SK-N-SH (cell line): ENCODE measurements at regions not wholly inside any gene's neighbourhood (a gene's known extent, or its start where the extent isn't known, plus 50 kb on each side); places are given as distances from the start of the nearest gene placed in this dataset.

ENCODE experiments used
- CTCF ChIA-PET: fragments of 300-600, 350-600 bp; formaldehyde crosslinking; extraction: SDS; loops from one replicate; lab custom pipeline; 2021; lab: Yijun Ruan, JAX
- POLR2A ChIA-PET: fragments of 350-600 bp; sonication (Branson Sonifier 250); formaldehyde crosslinking; extraction: SDS; loops from one replicate; lab custom pipeline; 2020; ENCODE audit warnings: antibody characterized with exemption, inconsistent platforms; lab: Yijun Ruan, JAX
- DNase-seq: peaks from one replicate; pipeline ENCODE4 v3.0.0; 2012
- H2AFZ ChIP-seq: fragments of 200-600 bp; sonication (generic); 2 replicates; pipeline ENCODE4 v1.8.1; 2016; ENCODE audit warnings: antibody characterized with exemption, mild to moderate bottlenecking, low read depth
- H3F3A ChIP-seq: fragments of 200-600 bp; sonication (generic); replicated peaks from 2 replicates; pipeline ENCODE3; 2016; ENCODE audit warnings: antibody characterized with exemption, mild to moderate bottlenecking; ENCODE audit not compliant: insufficient read depth
- H3K27ac ChIP-seq, 2 experiments: fragments of 200-500 bp in 1 of 2; fragments of 200-600 bp in 1 of 2; sonication (Bioruptor generic) in 1 of 2; sonication (generic), shearing (Covaris generic) in 1 of 2; 2 replicates each; pipeline versions ENCODE4 v1.5.1 to v1.6.1; 2014 to 2016; ENCODE audit warnings: low read depth in 2 of 2, inconsistent platforms in 1 of 2, low read length in 1 of 2, mild to moderate bottlenecking in 1 of 2, mixed read lengths in 1 of 2
- H3K27me3 ChIP-seq: fragments of 200-600 bp; sonication (generic), shearing (Covaris generic); 2 replicates; pipeline ENCODE4 v1.6.1; 2016; ENCODE audit warnings: mixed run types; ENCODE audit not compliant: insufficient read depth
- H3K36me3 ChIP-seq, 2 experiments: fragments of 200-500 bp in 1 of 2; fragments of 200-600 bp in 1 of 2; sonication (Bioruptor generic) in 1 of 2; sonication (generic) in 1 of 2; replicated peaks in 1 of 2; 2 replicates each; pipeline versions ENCODE3 to v1.5.1; 2014 to 2016; ENCODE audit warnings: low read length in 1 of 2, mild to moderate bottlenecking in 1 of 2; ENCODE audit not compliant: insufficient read depth in 2 of 2, control insufficient read depth in 1 of 2
- H3K4me1 ChIP-seq, 2 experiments: fragments of 200-500 bp in 1 of 2; fragments of 200-600 bp in 1 of 2; sonication (Bioruptor generic) in 1 of 2; sonication (generic), shearing (Covaris generic) in 1 of 2; 2 replicates each; pipeline versions ENCODE4 v1.5.1 to v1.6.1; 2014 to 2016; ENCODE audit warnings: low read depth in 1 of 2, low read length in 1 of 2, mixed run types in 1 of 2; ENCODE audit not compliant: insufficient read depth in 2 of 2, control insufficient read depth in 1 of 2
- H3K4me2 ChIP-seq: fragments of 200-600 bp; sonication (generic), shearing (Covaris generic); 2 replicates; pipeline ENCODE4 v1.6.1; 2017; ENCODE audit warnings: mixed run types
- H3K4me3 ChIP-seq, 2 experiments: fragments of 200-500 bp in 1 of 2; fragments of 200-600 bp in 1 of 2; sonication (Bioruptor generic) in 1 of 2; sonication (generic), shearing (Covaris generic) in 1 of 2; 2 replicates each; pipeline versions ENCODE4 v1.5.1 to v1.8.1; 2014 to 2016; ENCODE audit warnings: low read depth in 2 of 2, inconsistent platforms in 1 of 2, low read length in 1 of 2, mild to moderate bottlenecking in 1 of 2, mixed read lengths in 1 of 2, moderate library complexity in 1 of 2
- H3K79me2 ChIP-seq: fragments of 200-600 bp; sonication (generic); 2 replicates; pipeline ENCODE4 v1.8.1; 2017; ENCODE audit warnings: mild to moderate bottlenecking; ENCODE audit not compliant: insufficient read depth
- H3K9ac ChIP-seq: fragments of 200-600 bp; sonication (generic); 2 replicates; pipeline ENCODE4 v1.6.1; 2017; ENCODE audit warnings: mixed run types
- H3K9me2 ChIP-seq: fragments of 200-600 bp; sonication (generic); 2 replicates; pipeline ENCODE4 v1.6.1; 2017; ENCODE audit warnings: mixed run types
- H3K9me3 ChIP-seq: fragments of 200-600 bp; sonication (generic); 2 replicates; pipeline ENCODE4 v1.6.1; 2017; ENCODE audit warnings: mixed run types, mild to moderate bottlenecking, moderate library complexity
- H4K20me1 ChIP-seq: fragments of 200-600 bp; sonication (generic); 2 replicates; pipeline ENCODE4 v1.6.1; 2017; ENCODE audit warnings: mild to moderate bottlenecking, mixed run types; ENCODE audit not compliant: insufficient read depth
- ELF1 ChIP-seq: IDR thresholded peaks from 2 replicates; pipeline ENCODE4 v1.4.0; 2012
- EP300 ChIP-seq, 2 experiments: IDR thresholded peaks; 2 replicates each; pipeline versions ENCODE4 v1.4.0 to v1.6.1; 2012; ENCODE audit warnings: borderline replicate concordance in 1 of 2, low read depth in 1 of 2, low read length in 1 of 2
- FOSL2 ChIP-seq: IDR thresholded peaks from 2 replicates; pipeline ENCODE4 v1.4.0; 2012; ENCODE audit warnings: low read depth, mild to moderate bottlenecking, moderate library complexity, borderline replicate concordance
- FOXJ3 ChIP-seq: sonication (generic); formaldehyde crosslinking; IDR thresholded peaks from 2 replicates; pipeline ENCODE4 v1.5.1; 2020; ENCODE audit warnings: mild to moderate bottlenecking, missing genetic modification reagents
- GABPA ChIP-seq: IDR thresholded peaks from 2 replicates; pipeline ENCODE4 v1.4.0; 2012; ENCODE audit warnings: low read depth, mild to moderate bottlenecking
- GATA2 ChIP-seq: sonication (generic); formaldehyde crosslinking; IDR thresholded peaks from 2 replicates; pipeline ENCODE4 v1.5.0; 2020; ENCODE audit warnings: mild to moderate bottlenecking, missing genetic modification reagents
- MAX ChIP-seq: IDR thresholded peaks from 2 replicates; pipeline ENCODE4 v1.4.0; 2012; ENCODE audit warnings: low read depth
- MEF2A ChIP-seq: IDR thresholded peaks from 2 replicates; pipeline ENCODE4 v1.4.0; 2012; ENCODE audit warnings: low read depth, borderline replicate concordance
- NFIC ChIP-seq: IDR thresholded peaks from 2 replicates; pipeline ENCODE4 v1.4.0; 2012; ENCODE audit warnings: borderline replicate concordance
- PBX3 ChIP-seq: IDR thresholded peaks from 2 replicates; pipeline ENCODE4; 2012
- POLR2AphosphoS5 ChIP-seq: IDR thresholded peaks from 2 replicates; pipeline ENCODE4 v1.6.1; 2012; ENCODE audit warnings: low read depth, low read length
- RAD21 ChIP-seq: IDR thresholded peaks from 2 replicates; pipeline ENCODE4 v1.6.1; 2012; ENCODE audit warnings: mild to moderate bottlenecking, low read length
- RCOR1 ChIP-seq: fragments of 150-350 bp; IDR thresholded peaks from 2 replicates; pipeline ENCODE4 v1.6.1; 2017; ENCODE audit warnings: antibody characterized with exemption, low read length
- RXRA ChIP-seq: IDR thresholded peaks from 2 replicates; pipeline ENCODE4 v1.4.0; 2012; ENCODE audit warnings: low read depth, mild to moderate bottlenecking, borderline replicate concordance
- SMC3 ChIP-seq: IDR thresholded peaks from 2 replicates; pipeline ENCODE4 v1.6.1; 2012; ENCODE audit warnings: low read depth, low read length, improper control_type of control experiment
- TEAD4 ChIP-seq: IDR thresholded peaks from 2 replicates; pipeline ENCODE4 v1.4.0; 2012; ENCODE audit warnings: mild to moderate bottlenecking, borderline replicate concordance; ENCODE audit not compliant: insufficient read depth
- USF2 ChIP-seq: fragments of 150-350 bp; IDR thresholded peaks from 2 replicates; pipeline ENCODE4 v1.6.1; 2017; ENCODE audit warnings: antibody characterized with exemption, low read length, low read depth, borderline replicate concordance
- YY1 ChIP-seq: IDR thresholded peaks from 2 replicates; pipeline ENCODE4 v1.4.0; 2012; ENCODE audit warnings: low read depth, mild to moderate bottlenecking
- ZBTB33 ChIP-seq: IDR thresholded peaks from 2 replicates; pipeline ENCODE4 v1.4.0; 2012; ENCODE audit warnings: low read depth, borderline replicate concordance
- WGBS: methylation state at CpG from one replicate; pipeline ENCODE4 v1.1.6; 2017; ENCODE audit warnings: low lambda C conversion rate; 5-methylcytosine and 5-hydroxymethylcytosine counted together
- TF ChIP-seq, protein P1 (sequence below): IDR thresholded peaks from 2 replicates; pipeline ENCODE4 v1.4.0; 2012; ENCODE audit warnings: low read depth, borderline replicate concordance
- TF ChIP-seq, protein P2 (sequence below): IDR thresholded peaks from 2 replicates; pipeline ENCODE4 v1.6.1; 2012; ENCODE audit warnings: mild to moderate bottlenecking, low read depth, low read length, moderate library complexity

DNA sequence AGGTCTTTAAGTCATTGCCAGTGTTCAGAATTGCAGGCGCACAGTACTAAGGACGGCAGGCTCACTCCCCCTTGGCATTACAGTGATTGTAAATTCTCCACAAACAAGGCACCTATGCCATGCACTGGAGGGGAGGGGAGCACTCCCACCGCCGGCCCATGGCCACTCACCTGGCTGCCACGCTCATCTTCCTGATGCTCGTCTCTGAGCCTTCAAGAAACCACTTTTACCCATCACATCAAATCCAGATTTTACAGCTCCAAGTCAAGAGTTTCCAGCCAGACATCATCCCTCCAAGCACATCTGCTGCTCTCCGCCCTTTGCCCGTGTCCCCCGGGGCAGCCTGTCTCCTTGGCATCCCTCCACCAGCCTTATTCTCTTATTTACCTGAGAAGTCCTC is 350.2 kb upstream of the SHH start:
- Histone ChIP-seq H3K27ac (no peak overlapping the region), H3K27me3 (peaks cover 59% of the 10 kb centered on the region), H2AFZ (no peak overlapping the region), H3K4me1 (no peaks in the 10 kb centered on the region), H3K9me2 (no peaks in the 10 kb centered on the region), H3K9ac (no peak overlapping the region), H3K79me2 (no peaks in the 10 kb centered on the region), H3K4me3 (no peak overlapping the region), H3F3A (no peaks in the 10 kb centered on the region), H3K9me3 (no peaks in the 10 kb centered on the region), H4K20me1 (no peaks in the 10 kb centered on the region), H3K4me2 (no peak overlapping the region), H3K36me3 (no peaks in the 10 kb centered on the region)
- 2% methylated on average over 9 of the region's 9 CpGs for WGBS
- TF ChIP-seq YY1: no peak
- no peak for TF ChIP-seq FOSL2
- no peak for DNase-seq
- ChIA-PET POLR2A (no interaction called here), CTCF (interaction anchor here (0.6 kb wide), 1 partner anchor 285 kb away, joined by 3 read pairs; no protein-coding TSS in a partner anchor)

GRCh38 chr7:156160811-156161210 is 348.5 kb upstream of the SHH start:
- DNase-seq: no peak
- POLR2A ChIA-PET: no interaction called here
- H3K4me3 ChIP-seq: no peak overlapping the region
- H3K4me1 ChIP-seq: no peaks in the 10 kb centered on the region
- H3K9ac ChIP-seq: no peak overlapping the region
- WGBS: 25% methylated on average over 15 of the region's 15 CpGs
- H3K27ac ChIP-seq: no peak overlapping the region
- no peaks in the 10 kb centered on the region for H4K20me1 ChIP-seq
- H3K9me3 ChIP-seq: no peaks in the 10 kb centered on the region
- no peak overlapping the region for H3K4me2 ChIP-seq
- H3F3A ChIP-seq: peaks cover 7% of the 10 kb centered on the region
- no peak overlapping the region for H2AFZ ChIP-seq
- CTCF ChIA-PET: no interaction called here
- no peaks in the 10 kb centered on the region for H3K9me2 ChIP-seq
- peaks cover 53% of the 10 kb centered on the region for H3K27me3 ChIP-seq
- TF ChIP-seq TEAD4: no peak
- TF ChIP-seq FOXJ3: no peak
- no peak for TF ChIP-seq SMC3
- no peak for TF ChIP-seq EP300 (IDR thresholded peaks at IDR 0.05; ENCODE audit: borderline replicate concordance in 1 of 2, low read depth in 1 of 2, low read length in 1 of 2)
- no peak for TF ChIP-seq PBX3
- TF ChIP-seq, protein P1, sequence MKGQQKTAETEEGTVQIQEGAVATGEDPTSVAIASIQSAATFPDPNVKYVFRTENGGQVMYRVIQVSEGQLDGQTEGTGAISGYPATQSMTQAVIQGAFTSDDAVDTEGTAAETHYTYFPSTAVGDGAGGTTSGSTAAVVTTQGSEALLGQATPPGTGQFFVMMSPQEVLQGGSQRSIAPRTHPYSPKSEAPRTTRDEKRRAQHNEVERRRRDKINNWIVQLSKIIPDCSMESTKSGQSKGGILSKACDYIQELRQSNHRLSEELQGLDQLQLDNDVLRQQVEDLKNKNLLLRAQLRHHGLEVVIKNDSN: no peak
- no peak for TF ChIP-seq RXRA
- no peak for TF ChIP-seq USF2
- TF ChIP-seq GABPA: no peak
- no peak for TF ChIP-seq MAX
- TF ChIP-seq GATA2 (CRISPR knock-in tag): no peak
- TF ChIP-seq, protein P2, sequence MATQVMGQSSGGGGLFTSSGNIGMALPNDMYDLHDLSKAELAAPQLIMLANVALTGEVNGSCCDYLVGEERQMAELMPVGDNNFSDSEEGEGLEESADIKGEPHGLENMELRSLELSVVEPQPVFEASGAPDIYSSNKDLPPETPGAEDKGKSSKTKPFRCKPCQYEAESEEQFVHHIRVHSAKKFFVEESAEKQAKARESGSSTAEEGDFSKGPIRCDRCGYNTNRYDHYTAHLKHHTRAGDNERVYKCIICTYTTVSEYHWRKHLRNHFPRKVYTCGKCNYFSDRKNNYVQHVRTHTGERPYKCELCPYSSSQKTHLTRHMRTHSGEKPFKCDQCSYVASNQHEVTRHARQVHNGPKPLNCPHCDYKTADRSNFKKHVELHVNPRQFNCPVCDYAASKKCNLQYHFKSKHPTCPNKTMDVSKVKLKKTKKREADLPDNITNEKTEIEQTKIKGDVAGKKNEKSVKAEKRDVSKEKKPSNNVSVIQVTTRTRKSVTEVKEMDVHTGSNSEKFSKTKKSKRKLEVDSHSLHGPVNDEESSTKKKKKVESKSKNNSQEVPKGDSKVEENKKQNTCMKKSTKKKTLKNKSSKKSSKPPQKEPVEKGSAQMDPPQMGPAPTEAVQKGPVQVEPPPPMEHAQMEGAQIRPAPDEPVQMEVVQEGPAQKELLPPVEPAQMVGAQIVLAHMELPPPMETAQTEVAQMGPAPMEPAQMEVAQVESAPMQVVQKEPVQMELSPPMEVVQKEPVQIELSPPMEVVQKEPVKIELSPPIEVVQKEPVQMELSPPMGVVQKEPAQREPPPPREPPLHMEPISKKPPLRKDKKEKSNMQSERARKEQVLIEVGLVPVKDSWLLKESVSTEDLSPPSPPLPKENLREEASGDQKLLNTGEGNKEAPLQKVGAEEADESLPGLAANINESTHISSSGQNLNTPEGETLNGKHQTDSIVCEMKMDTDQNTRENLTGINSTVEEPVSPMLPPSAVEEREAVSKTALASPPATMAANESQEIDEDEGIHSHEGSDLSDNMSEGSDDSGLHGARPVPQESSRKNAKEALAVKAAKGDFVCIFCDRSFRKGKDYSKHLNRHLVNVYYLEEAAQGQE: no peak
- no peak for TF ChIP-seq RCOR1
- no peak for TF ChIP-seq MEF2A
- TF ChIP-seq ZBTB33: no peak
- TF ChIP-seq ELF1: no peak
- TF ChIP-seq POLR2AphosphoS5: no peak
- no peak for TF ChIP-seq FOSL2
- no peak for TF ChIP-seq RAD21
- no peak for TF ChIP-seq NFIC
- no peaks in the 10 kb centered on the region for H3K36me3 ChIP-seq
- no peaks in the 10 kb centered on the region for H3K79me2 ChIP-seq
